ENCODE measurements at regions not wholly inside any gene's neighbourhood (a gene's known extent, or its start where the extent isn't known, plus 50 kb on each side); places are given as distances from the start of the nearest gene placed in this dataset.
"Not testable (repeated sequence)": the region's sequence is repeated elsewhere in the genome, so short reads cannot be mapped to it uniquely, and the experiment has no call there.

- DNase-seq, result not testable (repeated sequence)
Measured at GRCh38 chr6:169973588-169974467, 222.4 kb downstream of the ERMARD start.

DNA sequence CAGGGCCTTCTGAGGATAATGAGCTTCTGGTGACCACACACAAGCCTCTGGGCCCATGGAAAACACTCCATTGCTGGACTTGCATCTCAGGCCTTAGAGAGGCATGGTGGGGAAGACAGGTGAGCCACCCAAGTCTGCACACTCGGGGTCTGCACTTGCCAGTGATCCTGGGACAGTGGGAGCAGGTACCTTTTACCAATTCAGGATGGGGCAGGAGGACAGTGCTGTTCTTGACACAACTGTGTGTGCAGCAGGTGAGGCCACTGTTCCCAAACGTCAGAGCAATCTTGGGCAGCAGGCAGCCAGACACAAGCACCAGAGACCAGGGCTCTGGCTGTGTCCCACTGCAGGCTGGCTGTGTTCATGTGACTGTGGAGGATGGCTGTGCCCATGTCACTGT lies 221.3 kb downstream of the ERMARD start:
- peak; percentile 27 for DNase-seq

DNA sequence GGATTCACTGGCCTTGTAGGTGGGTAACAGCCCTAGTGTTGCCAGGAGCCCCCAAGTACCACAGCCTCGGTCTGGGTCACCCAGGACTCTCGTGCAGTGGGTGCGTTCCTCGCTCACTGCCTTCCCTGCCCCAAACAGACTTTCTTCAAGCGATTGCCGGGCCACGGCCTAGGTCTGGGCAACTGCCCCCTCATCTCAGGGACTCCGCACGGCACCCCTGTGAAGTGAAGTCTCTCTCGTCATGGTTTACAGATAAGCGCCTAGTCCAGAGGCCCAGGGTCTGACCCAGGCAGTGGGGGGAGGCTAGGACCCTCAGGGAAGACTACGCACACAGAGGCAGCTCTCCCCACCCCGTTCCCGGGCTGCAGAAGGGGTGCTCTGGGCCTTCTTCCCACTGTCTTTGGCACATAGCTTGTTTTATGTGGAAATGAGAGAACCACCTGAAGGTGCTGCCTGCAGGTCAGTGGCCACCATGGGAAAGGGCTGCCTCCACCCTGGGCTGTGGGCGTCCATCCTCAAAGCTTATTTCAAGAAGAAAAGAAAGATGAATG lies 220.8 kb downstream of the ERMARD start:
- peak; percentile 23 for DNase-seq

DNA sequence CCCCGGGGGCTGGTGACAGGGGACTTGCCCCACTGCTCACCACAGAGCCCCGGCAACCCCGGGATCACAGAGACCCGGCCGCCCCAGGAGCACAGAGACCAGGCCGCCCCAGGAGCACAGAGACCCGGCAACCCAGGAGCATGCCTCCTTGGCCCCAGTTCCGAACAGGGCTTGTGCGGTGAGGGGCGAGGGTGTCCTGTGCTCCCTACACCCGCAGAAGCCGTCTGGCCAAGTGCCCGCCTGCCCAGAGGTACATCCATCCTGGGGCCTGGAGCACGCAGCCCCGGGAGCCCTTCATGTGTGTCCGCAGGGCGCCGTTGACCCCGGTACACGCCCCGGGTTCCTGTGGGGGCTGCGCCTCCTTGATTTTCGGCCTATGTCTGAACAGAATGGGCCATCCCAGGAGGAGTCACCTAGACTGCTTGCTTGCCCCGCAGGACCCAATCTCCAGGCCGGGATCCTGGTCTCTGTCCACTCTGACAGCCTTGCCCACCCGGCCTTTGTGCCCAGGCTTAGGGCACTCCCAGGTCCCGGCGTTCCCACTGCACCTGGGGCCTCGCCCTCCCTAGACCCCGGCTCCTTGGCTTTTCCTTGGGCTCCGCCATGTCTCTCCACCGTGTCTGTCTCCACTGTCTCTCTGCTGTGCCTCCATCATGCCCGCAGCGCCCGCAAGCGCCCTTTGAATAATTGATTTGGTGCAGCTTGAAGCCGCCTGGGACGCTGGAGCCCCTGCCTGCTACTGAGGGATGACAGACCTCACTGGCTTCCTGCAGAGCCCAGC lies 219.8 kb downstream of the ERMARD start:
- DNase-seq, result peak; percentile 31

GRCh38 chr6:169970306-169970988 lies 219.0 kb downstream of the ERMARD start:
- peak; percentile 41 for DNase-seq

- peak; percentile 31 for DNase-seq
Measured at GRCh38 chr6:169969372-169970099, 218.1 kb downstream of the ERMARD start.

DNA sequence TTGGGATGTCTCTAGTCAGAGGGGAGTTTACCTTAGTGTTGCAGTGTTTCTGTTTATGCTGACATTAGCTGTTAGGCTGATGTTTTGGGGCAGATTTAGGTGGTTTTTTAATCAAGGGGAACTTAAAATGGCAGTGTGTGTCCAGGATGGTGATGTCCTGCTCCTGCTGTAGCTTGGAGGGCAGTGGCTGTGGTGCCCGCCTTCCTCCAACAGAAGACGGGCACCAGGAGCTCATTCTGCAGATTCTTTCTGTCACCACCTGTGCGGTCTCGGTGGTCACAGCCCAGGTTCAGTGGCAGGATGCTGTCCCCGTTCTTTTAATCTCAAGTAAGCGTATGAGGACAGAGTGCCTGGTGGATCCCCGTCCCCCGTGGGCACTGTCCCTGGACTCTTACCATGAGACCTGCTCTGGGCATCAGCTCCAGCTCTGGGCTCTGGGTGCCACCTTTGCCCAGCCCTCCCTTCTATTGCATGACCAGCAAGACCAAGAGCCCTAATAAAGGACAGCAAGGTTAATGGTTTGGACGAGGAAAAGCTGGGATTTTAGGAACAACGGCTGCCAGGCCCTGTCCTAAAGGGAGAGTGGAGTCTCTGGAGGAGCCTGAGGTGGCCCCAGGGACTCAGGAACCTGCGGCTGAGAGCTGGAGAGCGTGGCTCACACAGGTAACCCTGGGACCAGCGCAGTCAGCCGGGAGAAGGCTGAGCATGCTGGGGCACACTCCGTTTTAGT lies 217.3 kb downstream of the ERMARD start:
- DNase-seq, result no peak

DNA sequence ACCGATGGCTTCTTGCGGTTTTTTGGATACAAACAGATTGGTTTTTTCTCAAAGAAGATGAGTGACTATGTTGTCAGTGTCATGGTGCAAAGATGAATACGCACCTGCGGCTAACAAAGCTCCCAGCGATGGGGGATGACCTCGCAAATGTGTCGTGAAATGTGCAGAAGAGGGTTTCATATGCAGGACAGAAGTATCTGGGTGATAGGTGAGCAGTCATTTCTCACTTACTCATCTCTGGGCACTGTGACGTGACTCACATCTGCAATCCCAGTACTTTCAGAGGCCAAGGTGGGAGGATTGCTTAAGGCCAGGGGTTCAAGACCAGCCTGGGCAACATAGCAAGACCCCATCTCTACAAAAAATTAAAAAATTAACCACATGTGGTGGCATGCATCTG lies 216.3 kb downstream of the ERMARD start:
- DNase-seq, result no peak

DNA sequence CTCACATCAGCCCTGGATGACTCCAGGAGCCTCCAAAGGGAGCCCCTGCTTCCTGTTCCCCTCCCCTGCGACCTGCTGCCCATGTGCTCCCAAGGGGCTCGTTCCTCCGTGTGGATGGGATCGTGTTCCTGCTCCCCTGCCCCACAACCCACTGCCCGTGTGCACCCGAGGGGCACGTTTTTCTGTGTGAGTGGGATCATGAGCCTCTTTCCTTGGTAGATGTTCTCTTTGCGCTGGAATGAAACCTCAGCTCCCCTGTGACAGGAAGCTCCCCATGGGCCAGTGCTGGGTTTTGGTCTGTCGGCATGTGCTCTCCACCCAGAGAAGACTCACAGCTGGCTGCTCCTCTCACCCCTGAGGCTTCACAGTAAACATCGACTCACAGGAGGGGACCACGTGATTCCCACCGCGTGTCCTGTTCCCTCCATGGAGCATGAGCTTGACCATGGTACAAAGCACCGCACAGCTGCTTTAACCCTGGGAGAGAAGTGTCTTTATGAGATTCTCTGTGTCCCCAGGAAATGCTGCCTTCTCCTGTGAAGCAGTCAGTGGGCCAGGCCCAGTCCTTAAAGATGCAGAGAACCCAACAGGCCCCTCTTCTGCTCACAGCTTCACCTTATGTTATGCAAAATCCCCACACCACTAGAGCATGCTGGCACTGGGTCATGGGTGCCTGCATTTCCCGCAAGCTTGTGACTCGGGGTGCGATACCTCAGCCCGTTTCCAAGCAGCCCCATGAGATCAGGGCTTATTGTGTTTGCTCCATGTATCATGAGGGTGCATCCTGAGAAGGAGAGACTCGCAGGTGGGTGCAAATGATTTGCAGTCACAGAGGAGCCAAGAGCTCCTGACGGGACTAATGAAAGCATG lies 215.1 kb downstream of the ERMARD start:
- peak; percentile 21 for DNase-seq

GRCh38 chr6:169965657-169966311 lies 214.4 kb downstream of the ERMARD start:
- DNase-seq, result no peak

DNA sequence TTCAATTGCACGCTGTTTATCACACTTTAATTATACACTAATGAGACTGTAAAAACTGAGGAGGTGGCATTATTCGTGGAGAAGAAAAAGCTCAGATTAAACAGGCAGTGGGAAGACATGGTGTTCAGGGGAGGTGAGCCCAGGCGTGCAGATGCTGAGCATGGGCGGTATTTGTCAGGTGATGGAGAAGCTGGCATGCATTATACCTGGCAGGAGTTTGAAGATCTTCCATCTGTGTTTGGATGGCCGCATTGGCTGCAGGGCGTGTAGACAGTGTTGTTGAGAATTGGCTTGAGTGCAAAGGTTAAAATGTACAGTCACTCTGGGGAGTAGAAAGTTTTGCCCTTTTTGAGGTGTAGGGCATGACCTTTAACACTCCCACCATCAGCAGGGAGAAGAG lies 213.8 kb downstream of the ERMARD start:
- DNase-seq, result peak; percentile 17

- peak; percentile 18 for DNase-seq
Measured at GRCh38 chr6:169964486-169965180, 213.2 kb downstream of the ERMARD start.

GRCh38 chr6:169963581-169964297 lies 212.3 kb downstream of the ERMARD start:
- peak; percentile 34 for DNase-seq

DNA sequence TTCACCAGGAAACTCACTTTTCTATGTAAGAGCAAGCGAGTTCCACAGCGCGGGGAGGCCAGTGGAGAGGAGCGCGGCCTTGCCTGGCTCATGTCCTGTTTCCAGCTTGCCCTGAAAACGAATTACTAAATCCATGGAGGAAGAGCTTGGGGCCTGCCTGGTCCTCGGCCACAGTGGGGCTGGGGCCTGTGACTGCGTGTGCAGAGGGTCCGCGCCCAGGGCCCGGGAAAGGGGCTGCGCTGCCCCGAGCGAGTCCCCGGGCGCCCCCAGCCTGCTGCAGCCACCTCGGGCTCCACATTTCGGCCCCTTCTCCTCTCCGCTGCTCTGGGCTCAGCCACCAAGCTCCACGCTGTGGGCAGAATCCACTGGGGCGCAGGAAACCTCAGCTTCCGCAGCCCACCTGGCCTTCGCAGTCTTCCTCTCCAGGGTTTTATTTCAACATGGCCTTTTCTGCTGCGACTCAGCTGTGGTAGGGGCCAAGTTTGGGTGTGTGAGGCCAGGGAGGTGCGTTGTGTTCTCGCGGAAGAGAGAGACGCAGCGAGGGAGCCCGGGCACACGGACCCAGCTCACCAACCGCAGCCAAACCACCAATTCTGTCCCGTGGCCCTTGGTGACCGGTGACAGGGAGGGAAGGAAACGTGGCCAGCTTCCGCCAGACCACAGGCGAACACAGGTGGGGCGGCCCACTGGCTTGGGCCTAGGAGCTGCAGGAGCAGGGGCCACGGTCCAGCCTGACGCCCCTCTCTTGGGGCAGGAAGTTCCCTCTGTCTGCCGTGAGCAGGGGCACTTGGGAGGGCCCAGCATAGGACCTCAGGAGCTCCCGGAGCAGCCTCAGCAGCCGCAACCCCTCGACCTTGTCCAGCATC lies 211.4 kb downstream of the ERMARD start:
- no peak for DNase-seq

GRCh38 chr6:169961772-169962561 lies 210.5 kb downstream of the ERMARD start:
- peak; percentile 76 for DNase-seq

DNA sequence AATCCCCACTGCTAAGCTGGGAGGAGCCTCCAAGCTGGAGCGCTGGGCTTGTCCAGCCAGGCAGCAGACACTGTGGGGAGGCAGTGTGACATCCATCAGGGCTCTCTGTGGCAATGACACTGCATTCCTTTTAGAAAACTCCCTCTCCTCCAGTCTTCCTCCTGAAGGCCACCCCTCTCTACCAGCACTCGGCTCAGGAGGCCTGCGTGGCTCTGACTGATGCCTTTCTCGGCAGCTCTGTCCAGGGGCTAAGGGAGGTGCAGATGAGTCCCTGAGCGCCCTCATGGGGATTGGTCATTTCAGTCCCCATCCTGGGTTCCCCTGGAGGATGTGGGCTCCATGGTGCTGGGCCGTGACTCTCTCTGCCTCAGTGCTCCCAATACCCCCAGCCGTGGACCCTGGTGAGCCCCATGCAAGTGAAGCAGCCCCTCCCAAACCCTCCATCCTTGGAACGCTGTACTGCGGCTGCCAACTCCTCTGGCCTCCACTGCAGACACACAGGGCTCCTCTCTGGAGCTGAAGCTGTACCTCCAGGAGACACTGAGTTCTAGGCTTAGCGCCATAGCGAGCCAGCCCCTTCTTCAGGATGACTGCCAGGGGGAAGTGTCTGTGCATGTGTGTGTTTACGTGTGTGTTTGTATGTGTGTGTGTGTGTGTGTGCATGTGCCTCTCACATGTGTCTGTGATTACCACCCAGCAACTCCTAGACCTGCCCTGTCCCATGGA lies 209.6 kb downstream of the ERMARD start:
- peak; percentile 44 for DNase-seq
